Endodermal cell (in vitro differentiated cells): ENCODE measurements at regions not wholly inside any gene's neighbourhood (a gene's known extent, or its start where the extent isn't known, plus 50 kb on each side); places are given as distances from the start of the nearest gene placed in this dataset.

ENCODE experiments used
- DNase-seq: peaks from one replicate; pipeline ENCODE4 v3.0.0-alpha.2; 2017
- H3K27ac ChIP-seq: 2 replicates; pipeline ENCODE4 v1.5.1; 2013; ENCODE audit warnings: mild to moderate bottlenecking, low read depth, low read length, moderate library complexity
- H3K27me3 ChIP-seq: 2 replicates; pipeline ENCODE4 v1.6.1; 2013; ENCODE audit warnings: mild to moderate bottlenecking, low read length, moderate library complexity; ENCODE audit not compliant: insufficient read depth, control insufficient read depth, poor library complexity, severe bottlenecking
- H3K36me3 ChIP-seq: 2 replicates; pipeline ENCODE4 v1.7.0; 2013; ENCODE audit warnings: mild to moderate bottlenecking, low read length, moderate library complexity; ENCODE audit not compliant: control insufficient read depth, insufficient read depth
- H3K4me1 ChIP-seq: one replicate; pipeline ENCODE4 v1.7.0; 2013; ENCODE audit warnings: low read length; ENCODE audit not compliant: control insufficient read depth, insufficient read depth
- H3K4me3 ChIP-seq: 2 replicates; pipeline ENCODE4 v1.5.1; 2013; ENCODE audit warnings: mild to moderate bottlenecking, low read length, moderate library complexity
- H3K9ac ChIP-seq: 2 replicates; pipeline ENCODE4 v1.6.1; 2013; ENCODE audit warnings: mild to moderate bottlenecking, low read length, moderate library complexity; ENCODE audit not compliant: poor library complexity, severe bottlenecking; ENCODE audit errors: extremely low read depth
- H3K9me3 ChIP-seq: 2 replicates; pipeline ENCODE4 v1.6.1; 2013; ENCODE audit warnings: mild to moderate bottlenecking, low read length, moderate library complexity; ENCODE audit not compliant: control insufficient read depth
- H3K27ac Mint-ChIP-seq: 2 replicates; pipeline ENCODE4 v1.8.0; 2020; ENCODE audit warnings: mixed read lengths
- H3K27me3 Mint-ChIP-seq: 2 replicates; pipeline ENCODE4 v1.8.0; 2021; ENCODE audit warnings: mild to moderate bottlenecking, mixed read lengths; ENCODE audit not compliant: insufficient read depth
- H3K36me3 Mint-ChIP-seq: 2 replicates; pipeline ENCODE4 v1.8.0; 2020; ENCODE audit warnings: low read depth, mixed read lengths
- H3K4me1 Mint-ChIP-seq: 2 replicates; pipeline ENCODE4 v1.8.0; 2020; ENCODE audit warnings: mixed read lengths
- H3K4me3 Mint-ChIP-seq: 2 replicates; pipeline ENCODE4 v1.8.0; 2020; ENCODE audit warnings: mild to moderate bottlenecking, moderate library complexity, mixed read lengths
- H3K9me3 Mint-ChIP-seq: 2 replicates; pipeline ENCODE4 v1.8.0; 2020; ENCODE audit warnings: mild to moderate bottlenecking, mixed read lengths
- CTCF ChIP-seq: fragments of 200-600 bp; sonication (generic); conservative IDR thresholded peaks from 2 replicates; pipeline ENCODE4 v1.5.0; 2021; ENCODE audit warnings: antibody characterized with exemption, mild to moderate bottlenecking
- WGBS, 2 experiments: methylation state at CpG; one replicate each; pipeline versions ENCODE4 v1.1.5 to v1.1.7; 2013; ENCODE audit warnings: missing lambda C conversion rate in 2 of 2, mixed read lengths in 1 of 2; ENCODE audit not compliant: insufficient coverage in 1 of 2, insufficient read length in 1 of 2; 5-methylcytosine and 5-hydroxymethylcytosine counted together

- Mint-ChIP-seq H3K36me3 (no peaks in the 10 kb centered on the region), H3K27me3 (no peaks in the 10 kb centered on the region), H3K4me3 (no peak overlapping the region), H3K27ac (no peak overlapping the region), H3K9me3 (peaks cover 87% of the 10 kb centered on the region), H3K4me1 (no peaks in the 10 kb centered on the region)
- H3K9me3 ChIP-seq, result peaks cover 17% of the 10 kb centered on the region
- DNase-seq, result no peak
- H3K36me3 ChIP-seq, result no peaks in the 10 kb centered on the region
- WGBS, 2 experiments, result 40% methylated on average over 2 of the region's 2 CpGs; no CpG with 5 or more reads in 1 of the 2 experiments
- no peak overlapping the region for H3K9ac ChIP-seq
- no peak for TF ChIP-seq CTCF
- H3K4me3 ChIP-seq, result no peak overlapping the region
- H3K27ac ChIP-seq, result no peak overlapping the region
- H3K4me1 ChIP-seq, result no peaks in the 10 kb centered on the region
- no peaks in the 10 kb centered on the region for H3K27me3 ChIP-seq
These were observed 516.8 kb upstream of the SPANXN1 start for GRCh38 chrX:144730471-144730870.

DNA sequence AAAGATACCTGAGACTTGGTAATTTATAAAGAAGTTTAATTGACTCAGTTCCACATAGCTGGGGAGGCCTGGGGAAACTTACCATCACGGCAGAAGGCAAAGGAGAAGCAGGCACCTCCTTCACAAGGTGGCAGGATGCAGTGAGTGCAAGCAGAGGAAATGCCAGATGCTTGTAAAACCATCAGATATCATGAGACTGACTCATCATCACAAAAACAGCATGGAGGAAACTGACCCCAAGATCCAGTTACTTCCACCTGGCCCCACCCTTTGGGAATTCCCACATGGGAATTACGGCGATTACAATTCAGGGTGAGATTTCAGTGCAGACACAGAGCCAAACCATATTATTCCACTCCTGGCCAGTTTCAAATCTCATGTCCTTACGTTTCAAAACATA, 514.7 kb upstream of the SPANXN1 start:
- Mint-ChIP-seq H3K27me3 (no peaks in the 10 kb centered on the region), H3K4me1 (no peaks in the 10 kb centered on the region), H3K36me3 (no peaks in the 10 kb centered on the region), H3K4me3 (no peak overlapping the region), H3K9me3 (peaks cover 77% of the 10 kb centered on the region), H3K27ac (no peak overlapping the region)
- Histone ChIP-seq H3K4me1 (no peaks in the 10 kb centered on the region), H3K9me3 (peaks cover 27% of the 10 kb centered on the region), H3K27ac (no peak overlapping the region), H3K4me3 (no peak overlapping the region), H3K9ac (no peak overlapping the region), H3K27me3 (no peaks in the 10 kb centered on the region), H3K36me3 (no peaks in the 10 kb centered on the region)
- DNase-seq, result no peak
- no peak for TF ChIP-seq CTCF
- WGBS, 2 experiments, result 58 to 100% methylated on average over 2 to 4 of the region's 4 CpGs

DNA sequence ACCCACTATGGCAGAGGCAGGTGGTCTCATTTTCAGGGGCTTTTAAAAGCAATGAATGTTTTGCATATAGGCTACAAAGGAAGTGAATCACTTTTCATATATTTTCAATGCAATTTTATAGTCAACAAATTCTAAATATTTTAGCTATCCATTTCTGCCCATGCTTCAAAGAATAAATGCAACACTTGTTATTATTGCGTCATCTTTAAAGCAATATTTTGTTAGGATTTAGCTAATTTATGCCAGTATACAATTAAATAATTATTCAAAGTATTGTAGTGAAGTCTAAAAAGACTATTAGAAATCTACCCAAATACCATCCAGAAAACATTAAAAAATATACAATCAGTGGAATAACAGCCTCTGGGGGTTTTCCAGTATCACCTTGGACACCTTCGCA, 509.1 kb upstream of the SPANXN1 start:
- peaks cover 57% of the 10 kb centered on the region for H3K9me3 Mint-ChIP-seq
- H3K4me1 Mint-ChIP-seq, result no peaks in the 10 kb centered on the region

More for the DNA sequence above, 509.1 kb upstream of the SPANXN1 start:
- DNase-seq, result no peak
- 80% methylated on average over 1 of the region's 2 CpGs; no CpG with 5 or more reads in 1 of the 2 experiments for WGBS, 2 experiments
- Mint-ChIP-seq H3K36me3 (no peaks in the 10 kb centered on the region), H3K4me3 (no peak overlapping the region), H3K27me3 (peaks cover 4% of the 10 kb centered on the region), H3K27ac (no peak overlapping the region)
- H3K27me3 ChIP-seq, result no peaks in the 10 kb centered on the region
- no peak overlapping the region for H3K27ac ChIP-seq
- H3K9ac ChIP-seq, result no peak overlapping the region
- H3K9me3 ChIP-seq, result peaks cover 15% of the 10 kb centered on the region
- no peak for TF ChIP-seq CTCF
- H3K4me1 ChIP-seq, result no peaks in the 10 kb centered on the region
- no peak overlapping the region for H3K4me3 ChIP-seq
- no peaks in the 10 kb centered on the region for H3K36me3 ChIP-seq
